WERI-Rb-1 (cell line): ENCODE measurements at regions not wholly inside any gene's neighbourhood (a gene's known extent, or its start where the extent isn't known, plus 50 kb on each side); places are given as distances from the start of the nearest gene placed in this dataset.

Source experiments
- DNase-seq: peaks from one replicate; pipeline ENCODE4 v3.0.0-alpha.2; 2020
- H3K27ac ChIP-seq: fragments of 250-450 bp; sonication (Bioruptor Pico); 2 replicates; pipeline ENCODE4 v1.5.1; 2020; ENCODE audit warnings: mild to moderate bottlenecking, moderate library complexity
- H3K27me3 ChIP-seq: fragments of 250-450 bp; sonication (Bioruptor Pico); 2 replicates; pipeline ENCODE4 v1.5.1; 2021; ENCODE audit warnings: mild to moderate bottlenecking, low read depth, moderate library complexity; ENCODE audit not compliant: insufficient read depth, severe bottlenecking
- H3K36me3 ChIP-seq: fragments of 250-450 bp; sonication (Bioruptor Pico); 2 replicates; pipeline ENCODE4 v1.5.1; 2020; ENCODE audit warnings: mild to moderate bottlenecking, moderate library complexity
- H3K4me3 ChIP-seq: 2 replicates; pipeline ENCODE4 v1.5.1; 2011; ENCODE audit warnings: low read depth, mild to moderate bottlenecking, control low read depth, low read length
- H3K9me3 ChIP-seq: fragments of 250-450 bp; sonication (Bioruptor Pico); 2 replicates; pipeline ENCODE4 v1.5.1; 2021; ENCODE audit warnings: mild to moderate bottlenecking, moderate library complexity; ENCODE audit not compliant: severe bottlenecking
- TF ChIP-seq, protein P1 (sequence below): IDR thresholded peaks from 2 replicates; pipeline ENCODE4 v1.5.1; 2011; ENCODE audit warnings: low read depth, mild to moderate bottlenecking, control low read depth, inconsistent platforms, low read length

- H3K36me3 ChIP-seq = no peaks in the 10 kb centered on the region
- peaks cover 2% of the 10 kb centered on the region for H3K9me3 ChIP-seq
- H3K4me3 ChIP-seq = no peak overlapping the region
- DNase-seq = no peak
- no peak overlapping the region for H3K27ac ChIP-seq
- TF ChIP-seq, protein P1, sequence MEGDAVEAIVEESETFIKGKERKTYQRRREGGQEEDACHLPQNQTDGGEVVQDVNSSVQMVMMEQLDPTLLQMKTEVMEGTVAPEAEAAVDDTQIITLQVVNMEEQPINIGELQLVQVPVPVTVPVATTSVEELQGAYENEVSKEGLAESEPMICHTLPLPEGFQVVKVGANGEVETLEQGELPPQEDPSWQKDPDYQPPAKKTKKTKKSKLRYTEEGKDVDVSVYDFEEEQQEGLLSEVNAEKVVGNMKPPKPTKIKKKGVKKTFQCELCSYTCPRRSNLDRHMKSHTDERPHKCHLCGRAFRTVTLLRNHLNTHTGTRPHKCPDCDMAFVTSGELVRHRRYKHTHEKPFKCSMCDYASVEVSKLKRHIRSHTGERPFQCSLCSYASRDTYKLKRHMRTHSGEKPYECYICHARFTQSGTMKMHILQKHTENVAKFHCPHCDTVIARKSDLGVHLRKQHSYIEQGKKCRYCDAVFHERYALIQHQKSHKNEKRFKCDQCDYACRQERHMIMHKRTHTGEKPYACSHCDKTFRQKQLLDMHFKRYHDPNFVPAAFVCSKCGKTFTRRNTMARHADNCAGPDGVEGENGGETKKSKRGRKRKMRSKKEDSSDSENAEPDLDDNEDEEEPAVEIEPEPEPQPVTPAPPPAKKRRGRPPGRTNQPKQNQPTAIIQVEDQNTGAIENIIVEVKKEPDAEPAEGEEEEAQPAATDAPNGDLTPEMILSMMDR = no peak
- H3K27me3 ChIP-seq = peaks cover 20% of the 10 kb centered on the region
Measured at GRCh38 chr4:16439768-16440167, 213.5 kb upstream of the TAPT1 start.

DNA sequence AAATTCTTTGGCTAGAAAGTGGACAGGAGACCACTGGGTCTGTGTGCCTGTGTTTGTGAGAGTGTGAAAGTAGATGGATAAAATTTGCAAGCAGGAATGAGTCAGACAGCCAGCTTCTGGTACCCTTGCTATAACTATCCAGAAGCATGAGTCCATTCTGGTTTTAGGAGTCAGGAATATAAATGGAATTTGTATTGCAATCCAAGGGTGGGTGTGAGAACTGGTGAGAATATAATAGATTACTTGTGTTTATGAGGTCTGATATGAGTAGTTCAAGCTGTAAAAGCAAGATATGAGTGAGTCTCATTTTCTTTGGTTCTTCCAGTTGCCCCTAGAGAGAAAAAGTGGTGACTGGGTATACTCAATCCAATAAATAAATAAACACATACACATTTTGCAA, 212.7 kb upstream of the TAPT1 start:
- Histone ChIP-seq H3K9me3 (peaks cover 2% of the 10 kb centered on the region), H3K4me3 (no peak overlapping the region), H3K36me3 (no peaks in the 10 kb centered on the region), H3K27ac (no peak overlapping the region), H3K27me3 (peaks cover 17% of the 10 kb centered on the region)
- DNase-seq = no peak
- TF ChIP-seq, protein P1 = no peak

DNA sequence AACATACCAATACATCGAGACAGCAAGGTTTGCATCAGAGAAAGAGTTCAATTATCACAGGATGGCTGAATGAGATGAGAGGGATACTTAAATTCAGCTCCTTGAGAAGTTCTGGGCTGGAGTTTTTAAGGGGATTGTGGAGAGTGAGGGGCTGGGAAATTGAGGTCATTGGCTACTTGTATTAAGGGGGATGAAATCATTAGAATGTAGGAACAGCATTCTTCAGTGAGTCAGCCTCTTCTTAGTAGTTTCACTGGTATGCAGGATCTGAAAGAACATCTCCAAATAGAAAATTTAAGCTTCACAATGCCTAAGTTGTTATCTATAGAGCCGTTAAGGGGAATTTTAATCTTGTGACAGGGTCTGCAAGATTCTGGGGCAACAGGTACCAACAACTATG, 211.6 kb upstream of the TAPT1 start:
- Histone ChIP-seq H3K9me3 (peaks cover 2% of the 10 kb centered on the region), H3K27me3 (peaks cover 17% of the 10 kb centered on the region), H3K4me3 (no peak overlapping the region), H3K36me3 (no peaks in the 10 kb centered on the region), H3K27ac (no peak overlapping the region)
- DNase-seq = no peak
- TF ChIP-seq, protein P1 = no peak

- H3K9me3 ChIP-seq = peaks cover 4% of the 10 kb centered on the region
- H3K27me3 ChIP-seq = peaks cover 34% of the 10 kb centered on the region
- no peak overlapping the region for H3K4me3 ChIP-seq
- DNase-seq = no peak
- H3K27ac ChIP-seq = no peak overlapping the region
- H3K36me3 ChIP-seq = no peaks in the 10 kb centered on the region
- TF ChIP-seq, protein P1 = no peak
Measured at GRCh38 chr4:16431866-16432265, 205.6 kb upstream of the TAPT1 start.

- Histone ChIP-seq H3K9me3 (no peaks in the 10 kb centered on the region), H3K4me3 (no peak overlapping the region), H3K36me3 (no peaks in the 10 kb centered on the region), H3K27me3 (peaks cover 6% of the 10 kb centered on the region), H3K27ac (no peak overlapping the region)
- TF ChIP-seq, protein P1 = no peak
- DNase-seq = no peak
Measured at GRCh38 chr4:16418814-16419213, 192.5 kb upstream of the TAPT1 start.

DNA sequence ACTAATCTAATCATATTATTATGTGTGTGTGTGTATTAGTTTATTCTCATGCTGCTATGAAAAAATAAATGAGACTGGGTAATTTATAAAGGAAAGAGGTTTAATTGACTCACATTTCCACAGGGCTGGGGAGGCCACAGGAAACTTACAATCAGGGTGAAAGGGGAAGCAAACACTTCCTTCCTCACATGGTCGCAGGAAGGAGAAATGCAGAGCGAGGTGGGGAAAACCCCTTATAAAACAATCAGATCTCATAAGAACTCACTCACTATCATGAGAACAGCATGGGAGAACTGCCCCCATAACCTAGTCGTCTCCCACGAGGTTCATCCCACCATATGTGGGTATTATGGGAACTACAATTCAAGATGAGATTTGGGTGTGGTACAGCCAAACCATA, 190.9 kb upstream of the TAPT1 start:
- no peak overlapping the region for H3K27ac ChIP-seq
- peaks cover 8% of the 10 kb centered on the region for H3K27me3 ChIP-seq
- DNase-seq = no peak
- no peaks in the 10 kb centered on the region for H3K9me3 ChIP-seq
- H3K4me3 ChIP-seq = no peak overlapping the region
- H3K36me3 ChIP-seq = no peaks in the 10 kb centered on the region
- TF ChIP-seq, protein P1 = no peak
